ENCODE measurements at regions not wholly inside any gene's neighbourhood (a gene's known extent, or its start where the extent isn't known, plus 50 kb on each side); places are given as distances from the start of the nearest gene placed in this dataset.
"Not testable (repeated sequence)": the region's sequence is repeated elsewhere in the genome, so short reads cannot be mapped to it uniquely, and the experiment has no call there.

DNA sequence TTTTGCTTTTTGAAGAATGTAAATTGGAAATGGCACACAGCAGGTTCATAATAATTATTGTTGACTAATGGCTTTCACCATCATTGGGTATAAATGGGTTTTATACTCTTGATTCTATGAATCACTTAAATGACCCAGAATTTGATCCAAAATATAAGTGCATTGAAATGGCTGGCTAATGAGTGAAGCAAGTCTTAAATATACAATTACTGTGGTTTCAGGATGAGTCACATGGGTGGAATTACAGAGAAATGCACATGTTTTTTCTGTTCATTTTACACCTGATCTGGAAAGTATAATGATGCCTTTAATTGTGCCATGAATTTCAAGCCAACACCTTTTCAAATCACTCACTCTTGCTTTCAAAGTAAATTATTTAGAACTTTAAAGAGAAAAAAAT lies 380.8 kb upstream of the CD180 start:
- DNase-seq (ENCODE audit: low read depth in 2 of 2), result no peak

GRCh38 chr5:67576112-67576511 lies 379.5 kb upstream of the CD180 start:
- no peak for DNase-seq (ENCODE audit: low read depth in 2 of 2)

DNA sequence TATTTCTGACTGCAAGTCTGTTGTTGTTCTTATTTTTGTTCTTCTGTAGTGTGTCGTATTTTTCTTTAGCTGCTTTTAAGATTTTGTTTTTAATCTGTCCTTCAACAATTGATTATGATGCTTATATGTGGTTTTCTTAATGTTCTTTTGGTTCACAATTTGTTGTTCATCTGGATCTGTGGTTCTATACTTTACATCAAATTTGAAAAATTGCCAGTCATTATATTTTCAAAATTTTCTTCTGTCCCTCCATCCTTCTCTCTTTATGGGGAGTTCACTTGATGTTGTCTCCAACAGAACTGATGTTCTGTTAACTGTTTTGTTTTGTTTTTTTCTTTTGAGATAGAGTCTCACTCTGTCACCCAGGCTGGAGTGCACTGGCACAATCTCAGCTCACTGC lies 378.5 kb upstream of the CD180 start:
- no peak for DNase-seq (ENCODE audit: low read depth in 2 of 2)

- DNase-seq (ENCODE audit: low read depth in 2 of 2), result no peak
These were observed 364.7 kb upstream of the CD180 start for GRCh38 chr5:67561151-67561932.

GRCh38 chr5:67552773-67553172 lies 356.2 kb upstream of the CD180 start:
- DNase-seq (ENCODE audit: low read depth in 2 of 2), result no peak

- no peak for DNase-seq (ENCODE audit: low read depth in 2 of 2)
These were observed 353.3 kb upstream of the CD180 start for GRCh38 chr5:67549947-67550346.

GRCh38 chr5:67549296-67549618 lies 352.7 kb upstream of the CD180 start:
- DNase-seq (ENCODE audit: low read depth in 2 of 2), result no peak

DNA sequence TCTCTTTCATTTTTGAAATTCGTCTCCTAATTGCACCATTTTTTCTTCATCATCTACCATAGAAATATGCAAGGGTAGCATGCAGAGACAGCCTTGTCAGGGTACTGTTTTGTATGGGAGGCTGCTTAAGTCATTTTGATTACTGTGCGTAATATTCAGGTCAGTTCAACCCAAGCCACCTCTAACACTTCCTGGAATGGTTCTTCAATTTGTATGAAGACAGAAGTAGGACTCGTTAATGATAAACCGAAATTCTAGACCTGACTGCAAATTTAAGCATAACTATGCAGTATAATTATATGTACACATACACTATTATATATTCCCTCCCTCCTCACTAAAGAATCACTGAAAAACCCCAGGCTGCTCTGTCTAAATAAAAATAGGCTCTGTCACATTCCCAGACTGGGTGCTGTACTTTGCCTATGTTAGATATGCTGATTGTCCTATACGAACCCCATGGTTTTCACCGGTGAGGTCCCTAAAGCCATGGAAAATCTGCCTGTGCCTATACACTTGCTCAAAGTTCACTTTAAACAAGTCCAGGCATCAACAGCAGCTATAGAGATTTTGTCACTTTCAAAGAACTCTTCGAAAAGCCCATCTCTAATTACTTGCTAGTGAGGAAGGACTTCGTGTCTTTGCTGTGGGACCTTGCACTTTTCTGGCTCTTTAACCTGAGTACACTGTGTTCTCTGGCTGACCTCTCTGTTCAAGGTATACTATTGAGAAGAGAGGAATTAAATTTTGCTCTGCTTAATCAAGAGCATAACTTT lies 352.1 kb upstream of the CD180 start:
- DNase-seq (ENCODE audit: low read depth in 2 of 2), result no peak

GRCh38 chr5:67547682-67548081 lies 351.1 kb upstream of the CD180 start:
- no peak for DNase-seq (ENCODE audit: low read depth in 2 of 2)

DNA sequence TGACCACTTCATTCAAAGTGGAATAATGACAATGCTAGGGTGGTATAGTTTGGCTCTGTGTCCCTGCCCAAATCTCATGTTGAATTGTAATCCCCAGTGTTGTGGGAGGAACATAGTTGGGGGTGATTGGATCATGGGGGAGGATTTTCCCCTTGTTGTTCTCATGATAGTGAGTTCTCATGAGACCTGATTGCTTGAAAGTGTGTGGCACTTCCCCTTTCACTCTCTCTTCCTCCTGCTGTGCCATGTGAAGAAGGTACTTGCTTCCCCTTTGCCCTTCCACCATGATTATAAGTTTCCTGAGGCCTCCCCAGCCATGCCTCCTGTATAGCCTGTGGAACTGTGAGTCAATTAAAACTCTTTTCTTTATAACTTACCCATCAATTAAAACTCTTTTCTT lies 348.3 kb upstream of the CD180 start:
- not testable (repeated sequence) for DNase-seq (ENCODE audit: low read depth in 2 of 2)

GRCh38 chr5:67543720-67544270 lies 347.2 kb upstream of the CD180 start:
- no peak for DNase-seq (ENCODE audit: low read depth in 2 of 2)

GRCh38 chr5:67542479-67542878 lies 345.9 kb upstream of the CD180 start:
- no peak for DNase-seq (ENCODE audit: low read depth in 2 of 2)

DNA sequence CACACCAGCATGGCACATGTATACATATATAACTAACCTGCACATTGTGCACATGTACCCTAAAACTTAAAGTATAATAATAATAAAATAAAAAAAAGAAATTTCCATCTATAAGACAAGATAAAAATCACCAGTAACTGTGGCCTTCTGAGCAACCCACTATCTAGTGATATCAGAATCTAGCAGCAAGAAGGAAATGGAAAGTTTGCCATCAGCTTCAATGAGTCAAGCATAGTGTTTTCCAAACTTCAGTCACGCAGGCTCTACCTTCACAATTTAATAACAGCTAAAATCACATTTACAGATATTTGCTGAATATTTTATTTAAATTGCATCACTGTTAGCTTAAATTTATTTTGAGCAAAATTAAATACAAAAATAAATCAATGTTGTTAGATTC lies 345.3 kb upstream of the CD180 start:
- DNase-seq (ENCODE audit: low read depth in 2 of 2), result no peak

DNA sequence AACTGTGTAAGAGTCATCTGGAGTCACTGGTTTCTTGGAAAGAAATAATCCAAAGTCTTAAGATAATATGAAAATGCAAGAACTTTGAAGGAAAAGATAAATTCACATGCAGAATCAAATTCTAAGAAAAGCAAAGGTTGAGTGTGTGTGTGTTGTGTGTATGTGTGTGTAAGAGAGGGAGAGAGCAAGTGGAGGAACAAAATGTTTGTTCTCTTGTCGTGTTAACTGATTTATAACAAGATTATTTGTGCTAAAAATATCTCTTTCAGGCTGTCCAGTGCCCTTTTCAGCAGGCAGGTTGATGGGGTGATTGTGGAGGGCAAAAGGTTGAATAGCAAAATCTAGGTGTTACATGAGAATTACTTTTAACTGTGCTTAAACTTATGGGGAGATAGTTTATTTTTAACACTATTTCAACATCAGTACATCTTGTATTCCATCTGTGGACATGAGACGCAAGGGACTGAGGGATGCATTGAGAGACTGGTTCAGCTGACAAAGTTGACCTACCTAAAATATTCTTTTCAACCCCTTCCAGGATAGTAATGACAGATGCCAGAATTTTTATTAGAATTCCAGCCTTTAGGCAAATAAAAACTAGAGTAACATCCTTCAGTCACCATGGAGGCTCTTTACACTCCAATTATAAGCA lies 342.4 kb upstream of the CD180 start:
- DNase-seq (ENCODE audit: low read depth in 2 of 2), result no peak

DNA sequence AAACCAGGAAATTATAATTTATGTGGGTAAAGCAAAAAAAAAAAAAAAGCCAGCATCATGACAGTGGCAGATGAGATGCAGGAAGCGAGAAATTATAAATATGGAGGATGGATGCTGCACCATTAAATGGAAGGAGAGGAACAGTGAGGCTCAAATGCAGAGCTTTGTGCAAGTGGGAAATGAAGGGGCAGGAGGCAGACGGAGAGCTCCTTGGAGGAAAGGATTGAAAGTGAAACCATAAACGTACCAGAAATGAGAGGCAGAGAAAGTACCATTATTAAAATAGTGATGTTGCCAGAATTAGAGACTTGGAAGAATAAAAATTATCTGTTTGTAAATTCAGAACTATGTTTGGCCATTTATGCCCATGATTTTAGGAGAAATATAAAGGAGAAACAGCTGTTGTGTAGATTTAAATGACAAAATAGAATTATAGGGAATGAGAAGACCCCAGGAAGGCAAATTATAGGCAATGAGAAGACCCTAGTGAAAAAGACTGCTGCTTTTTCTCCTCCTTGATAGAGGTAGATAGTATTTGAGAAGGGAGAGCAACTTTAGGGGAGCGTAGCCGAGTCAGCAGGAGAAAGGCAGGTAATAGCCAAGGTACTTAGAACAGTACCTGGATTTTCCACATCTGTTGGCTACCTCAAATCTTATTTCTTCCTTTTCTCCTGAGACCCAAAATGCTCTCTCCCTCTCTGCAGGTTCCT lies 341.0 kb upstream of the CD180 start:
- DNase-seq (ENCODE audit: low read depth in 2 of 2), result no peak

DNA sequence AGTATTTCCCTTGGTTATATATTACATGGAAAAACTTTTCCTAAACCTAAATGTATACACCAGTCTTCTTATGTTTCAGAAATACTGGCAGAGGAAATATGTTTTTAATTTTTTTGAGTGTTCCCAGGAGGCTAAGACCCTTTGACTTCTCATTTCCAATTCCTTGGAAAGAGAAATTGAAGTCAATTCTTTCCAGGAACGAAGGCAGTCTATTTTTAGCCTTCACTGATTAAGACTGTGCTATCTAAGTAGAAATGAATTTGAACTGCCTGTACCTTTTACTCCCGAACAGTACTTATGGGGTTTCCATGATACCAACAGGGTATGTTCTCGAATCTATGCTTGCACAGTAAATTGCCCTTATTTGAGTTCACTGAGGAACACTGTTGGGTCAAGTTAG lies 340.3 kb upstream of the CD180 start:
- no peak for DNase-seq (ENCODE audit: low read depth in 2 of 2)

DNA sequence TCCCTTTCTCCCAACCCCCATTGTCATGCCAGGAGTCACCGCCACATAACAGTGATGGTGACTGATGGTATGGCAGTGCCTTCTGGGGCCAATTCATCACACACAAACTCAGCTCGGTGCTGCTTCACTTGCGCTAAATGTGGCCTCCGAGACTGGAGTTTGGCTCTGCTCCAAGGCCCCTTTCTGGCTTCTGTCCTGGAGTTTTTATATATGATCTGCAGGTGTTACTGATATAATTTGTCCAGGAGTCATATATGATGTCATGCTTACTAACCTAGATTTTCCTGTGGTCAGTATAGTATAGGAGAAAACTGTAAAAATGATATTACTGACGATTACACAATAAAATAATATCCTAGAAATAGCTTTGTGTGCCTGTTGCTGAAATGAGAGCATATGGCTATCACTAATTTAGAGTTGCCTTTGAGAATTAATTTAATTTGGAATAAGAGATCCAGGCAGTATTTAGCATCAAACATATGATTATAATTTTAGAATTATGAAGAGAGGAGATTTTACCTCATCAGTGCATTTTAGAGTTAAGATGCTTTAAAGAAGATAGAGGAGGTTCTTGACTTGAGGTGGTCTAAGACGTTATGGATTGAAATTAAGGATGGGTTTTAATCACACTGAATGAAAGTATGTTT lies 334.1 kb upstream of the CD180 start:
- DNase-seq (ENCODE audit: low read depth in 2 of 2), result no peak

GRCh38 chr5:67528953-67529352 lies 332.4 kb upstream of the CD180 start:
- no peak for DNase-seq (ENCODE audit: low read depth in 2 of 2)

- no peak for DNase-seq (ENCODE audit: low read depth in 2 of 2)
These were observed 330.2 kb upstream of the CD180 start for GRCh38 chr5:67526793-67527192.

DNA sequence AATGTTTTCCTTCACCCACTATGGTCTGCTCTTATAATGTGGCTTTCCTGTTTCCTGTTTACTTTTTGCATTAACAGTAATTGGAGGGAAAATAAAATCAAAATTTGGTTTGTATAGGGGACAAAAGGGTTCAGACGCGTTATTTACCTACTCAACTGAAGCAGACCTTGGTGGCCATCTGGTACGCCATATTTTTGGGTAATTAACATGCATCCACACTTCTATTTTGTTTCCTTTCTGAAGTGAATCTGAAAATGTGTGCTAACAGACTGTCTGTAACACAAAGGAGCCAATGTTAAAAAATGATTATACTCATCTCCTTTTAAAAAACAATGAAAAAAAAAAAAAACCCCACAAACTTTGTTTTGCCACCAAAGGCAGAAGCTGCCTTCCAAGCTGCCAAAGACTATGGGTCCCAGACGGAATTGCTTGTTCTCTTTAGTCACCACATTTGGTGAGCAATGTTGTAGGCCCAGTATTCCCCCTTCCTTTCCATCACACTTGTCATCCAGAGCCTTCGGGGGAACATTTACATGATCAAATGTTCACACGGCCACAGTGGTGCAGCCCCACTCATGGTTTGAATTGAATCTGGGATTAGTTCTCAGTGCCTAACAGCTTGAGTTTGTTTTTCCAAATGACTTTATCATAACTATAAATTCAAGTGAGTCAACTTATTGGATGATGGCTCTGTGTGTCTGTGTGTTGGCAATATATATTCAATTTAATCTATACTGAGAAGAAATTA lies 323.7 kb upstream of the CD180 start:
- DNase-seq (ENCODE audit: low read depth in 2 of 2), result no peak

DNA sequence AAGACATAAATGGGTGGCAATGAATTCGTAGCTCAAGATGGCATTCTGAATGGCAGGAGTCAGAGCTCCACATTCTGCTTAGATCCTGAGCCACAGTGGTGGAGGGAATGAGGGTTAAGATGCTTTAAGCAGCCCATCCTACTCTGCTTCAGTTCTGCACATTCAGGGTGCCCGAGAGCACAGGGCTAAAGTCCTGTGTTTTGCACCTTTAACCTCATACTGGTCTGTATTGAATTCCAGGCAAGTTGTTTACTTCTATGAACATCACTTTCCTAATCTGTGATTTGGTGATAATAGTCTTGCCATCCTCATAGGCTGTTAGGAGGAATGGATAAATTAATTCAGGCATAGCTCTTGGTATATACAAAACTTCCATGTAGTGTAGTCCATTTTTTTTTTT lies 321.6 kb upstream of the CD180 start:
- DNase-seq (ENCODE audit: low read depth in 2 of 2), result no peak

All from stimulated activated CD8-positive, alpha-beta memory T cell treated with anti-CD3 and anti-CD28 coated beads, Interleukin-2, amount 100 ng/mL, for 48 hours (primary cell).